ENCODE measurements at regions not wholly inside any gene's neighbourhood (a gene's known extent, or its start where the extent isn't known, plus 50 kb on each side); places are given as distances from the start of the nearest gene placed in this dataset.

GRCh38 chr2:145076085-145076484, 556.2 kb upstream of the ZEB2 start:
- DNase-seq = no peak

DNA sequence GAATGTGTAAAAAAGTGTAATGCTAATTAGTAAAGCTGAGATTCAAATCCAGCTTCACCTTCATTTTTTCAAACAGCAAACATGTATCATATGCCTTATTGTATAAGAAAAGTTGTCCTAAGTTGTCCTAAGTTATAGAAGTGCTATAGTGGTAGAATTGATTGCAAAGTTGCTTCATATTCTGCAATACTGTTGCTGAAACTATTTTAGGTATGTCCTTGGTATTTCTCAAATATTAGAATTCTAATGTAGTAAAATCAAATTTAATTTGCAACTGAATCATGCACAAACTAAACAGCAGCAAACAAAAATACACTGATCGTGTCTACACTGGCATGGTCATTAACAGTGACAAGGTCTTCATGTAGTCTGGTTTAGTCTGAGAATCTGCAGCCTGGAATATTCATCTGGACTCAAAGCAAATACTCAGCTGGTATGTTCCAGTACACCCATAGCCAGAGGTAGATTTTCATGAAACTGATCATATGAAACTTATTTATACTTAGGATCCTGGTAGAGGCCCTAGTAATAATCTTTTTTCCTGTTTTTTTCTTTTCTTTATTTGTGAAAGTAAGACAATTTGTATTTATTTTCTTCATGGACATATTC, 555.6 kb upstream of the ZEB2 start:
- no peak for DNase-seq

DNA sequence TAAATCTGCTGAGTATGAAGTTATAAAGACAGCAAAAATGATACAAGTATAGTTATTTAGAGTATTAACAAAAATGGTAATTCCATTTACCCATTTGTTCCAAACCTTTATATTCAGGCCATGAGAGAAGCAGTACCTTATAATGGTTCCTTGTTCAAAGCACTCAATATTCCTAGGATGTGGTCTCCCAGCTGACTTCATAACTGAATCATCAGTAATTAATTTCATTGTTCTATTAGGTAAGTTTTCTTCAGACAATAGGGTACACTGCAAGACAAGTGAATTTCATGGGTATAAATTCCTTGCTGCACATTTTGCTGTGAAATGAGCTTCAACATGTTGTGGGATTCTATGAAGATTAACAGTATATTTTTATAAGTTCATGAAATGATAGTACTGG, 550.8 kb upstream of the ZEB2 start:
- no peak for DNase-seq

GRCh38 chr2:145068509-145068908, 548.6 kb upstream of the ZEB2 start:
- DNase-seq = no peak

GRCh38 chr2:145067549-145068030, 547.7 kb upstream of the ZEB2 start:
- DNase-seq = no peak

GRCh38 chr2:145066856-145067548, 547.1 kb upstream of the ZEB2 start:
- no peak for DNase-seq

DNA sequence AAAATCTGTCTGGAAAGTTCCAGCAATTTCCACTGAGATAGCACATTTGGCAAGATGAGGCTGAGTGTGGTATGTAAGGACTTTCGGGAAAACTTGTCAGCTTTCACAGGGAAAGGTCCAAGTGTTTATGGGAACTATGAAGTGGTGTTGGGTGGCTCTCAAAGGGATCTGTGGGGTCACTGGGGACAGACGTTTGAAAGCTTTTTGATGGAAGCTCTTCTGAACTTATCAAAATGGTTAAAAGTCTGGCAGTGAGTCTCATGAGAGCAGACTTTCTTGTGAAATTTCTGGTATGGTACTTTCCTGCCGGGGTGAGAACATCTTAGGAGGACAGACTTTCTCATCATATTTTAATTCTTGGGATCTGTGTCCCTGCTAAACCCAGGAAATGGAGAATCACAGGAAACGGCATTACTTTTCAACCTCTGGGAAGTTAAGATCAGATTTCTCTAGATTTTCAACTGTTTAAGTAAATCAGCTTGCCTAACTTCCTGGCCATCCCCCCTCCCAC, 546.3 kb upstream of the ZEB2 start:
- no peak for DNase-seq

- DNase-seq = no peak
Measured at GRCh38 chr2:145065342-145065741, 545.4 kb upstream of the ZEB2 start.

DNA sequence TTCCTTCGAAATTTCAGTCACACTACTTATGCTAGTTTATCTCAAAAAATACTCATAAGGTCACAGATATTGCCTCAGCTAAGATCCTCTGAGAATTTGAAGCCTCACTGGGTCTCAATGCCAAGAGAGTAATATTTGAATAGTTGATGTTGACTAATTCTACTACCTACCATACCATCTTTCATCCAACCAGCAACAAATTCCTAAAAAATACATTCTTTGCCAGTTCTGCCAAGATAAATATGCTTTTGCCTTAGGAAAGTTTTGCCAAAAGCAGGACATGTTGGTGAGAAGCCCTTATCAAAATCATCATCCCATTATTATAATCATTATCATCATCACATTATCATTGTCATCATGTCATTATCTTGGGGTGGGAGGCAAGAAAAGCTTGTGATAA, 544.6 kb upstream of the ZEB2 start:
- no peak for DNase-seq

- DNase-seq = no peak
Measured at GRCh38 chr2:145060876-145061275, 541.0 kb upstream of the ZEB2 start.

GRCh38 chr2:145059914-145060313, 540.0 kb upstream of the ZEB2 start:
- no peak for DNase-seq

DNA sequence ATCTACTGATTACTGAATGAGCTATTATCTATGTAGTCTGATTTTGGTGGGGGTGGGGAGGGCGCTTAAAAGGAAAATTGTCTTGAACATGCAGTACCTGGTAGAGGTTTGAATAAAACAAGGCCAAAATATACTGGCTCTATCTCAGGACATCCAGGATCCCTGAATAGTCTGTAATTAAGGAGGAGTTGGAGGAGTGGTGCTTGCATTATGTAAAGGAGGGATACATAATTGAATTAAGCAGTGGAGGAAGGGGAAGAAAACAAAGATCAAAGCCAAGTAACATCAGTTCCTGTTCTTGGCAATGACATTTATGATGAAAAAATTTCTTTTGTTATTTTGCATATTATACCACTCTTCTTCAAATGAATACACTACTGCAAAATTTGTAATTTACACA, 539.4 kb upstream of the ZEB2 start:
- no peak for DNase-seq

DNA sequence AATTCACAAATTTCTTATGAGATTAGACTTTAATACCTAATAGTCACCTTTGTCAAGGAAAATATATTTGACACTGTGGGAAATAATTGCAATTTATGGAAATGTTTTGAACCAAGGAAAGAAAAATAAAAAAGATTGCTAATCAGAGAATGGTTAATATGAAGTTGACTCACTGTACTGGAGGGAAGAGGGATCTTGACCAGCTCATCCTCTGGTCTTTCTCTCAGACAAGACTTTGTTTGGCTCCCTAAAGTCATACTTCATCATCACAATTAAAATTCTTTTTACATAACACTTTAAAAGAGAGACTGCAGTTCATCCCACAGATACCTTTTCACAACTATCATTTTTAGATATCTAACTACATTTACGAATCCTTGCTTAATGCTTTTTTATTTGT, 538.5 kb upstream of the ZEB2 start:
- no peak for DNase-seq

DNA sequence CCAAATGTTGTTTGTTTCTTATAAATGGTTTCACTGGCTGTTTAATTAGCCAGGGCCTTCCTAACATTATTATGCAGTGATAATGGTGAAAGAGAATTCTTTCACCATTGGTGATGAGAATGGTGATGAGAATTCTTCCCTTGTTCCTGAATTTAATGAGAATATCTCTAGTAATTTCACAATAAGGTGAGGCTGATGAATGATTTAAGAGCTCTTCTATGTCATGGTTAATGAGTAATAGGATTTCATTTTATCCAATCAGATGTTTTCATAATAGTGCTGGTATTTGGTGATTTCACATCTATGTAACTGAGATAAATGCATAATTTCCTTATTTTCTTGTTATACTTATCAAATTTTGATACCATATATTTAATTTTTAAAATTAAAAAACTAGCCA, 535.7 kb upstream of the ZEB2 start:
- no peak for DNase-seq

- no peak for DNase-seq
Measured at GRCh38 chr2:145050134-145050533, 530.2 kb upstream of the ZEB2 start.

GRCh38 chr2:145049475-145049874, 529.6 kb upstream of the ZEB2 start:
- DNase-seq = no peak

GRCh38 chr2:145047554-145047953, 527.6 kb upstream of the ZEB2 start:
- DNase-seq = no peak

DNA sequence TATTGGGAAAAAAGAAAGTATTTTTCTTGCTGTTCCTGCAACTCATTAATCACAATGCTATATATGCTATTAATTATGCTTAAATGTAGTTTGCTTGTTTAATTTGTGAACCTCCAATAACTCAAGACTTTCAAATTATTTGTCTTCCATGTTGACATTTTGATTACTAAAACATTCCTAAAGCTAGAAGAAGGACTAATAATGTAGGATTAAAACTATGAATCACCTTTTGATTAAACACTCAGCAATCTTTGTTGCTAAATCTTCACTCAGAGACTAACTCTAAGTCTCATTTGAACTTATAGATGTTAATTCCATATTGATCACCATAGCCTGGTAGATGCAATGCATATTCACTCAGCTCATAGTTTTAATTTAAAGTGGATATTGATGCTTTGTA, 524.6 kb upstream of the ZEB2 start:
- DNase-seq = no peak

DNA sequence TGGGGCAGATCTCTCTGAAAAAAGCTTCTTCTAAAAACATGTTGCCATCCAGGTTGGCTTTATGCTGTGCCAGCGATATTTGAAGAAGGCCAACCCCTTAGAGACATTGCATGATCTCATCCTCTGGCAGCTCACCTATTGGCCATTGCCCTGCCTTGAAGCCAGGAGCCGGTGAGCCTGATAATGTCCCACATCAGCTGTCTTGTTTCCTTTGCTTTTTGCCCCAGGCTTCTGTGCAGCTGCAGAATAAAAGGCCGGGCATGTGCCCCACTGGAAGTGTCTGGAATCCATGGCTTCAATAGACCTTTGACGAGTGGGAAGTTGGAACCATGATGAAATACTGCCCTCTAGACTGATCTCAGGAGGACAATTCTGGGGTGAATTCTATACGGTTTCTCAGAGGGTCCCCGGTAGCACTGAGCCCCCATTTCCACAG, 523.5 kb upstream of the ZEB2 start:
- DNase-seq = no peak

DNA sequence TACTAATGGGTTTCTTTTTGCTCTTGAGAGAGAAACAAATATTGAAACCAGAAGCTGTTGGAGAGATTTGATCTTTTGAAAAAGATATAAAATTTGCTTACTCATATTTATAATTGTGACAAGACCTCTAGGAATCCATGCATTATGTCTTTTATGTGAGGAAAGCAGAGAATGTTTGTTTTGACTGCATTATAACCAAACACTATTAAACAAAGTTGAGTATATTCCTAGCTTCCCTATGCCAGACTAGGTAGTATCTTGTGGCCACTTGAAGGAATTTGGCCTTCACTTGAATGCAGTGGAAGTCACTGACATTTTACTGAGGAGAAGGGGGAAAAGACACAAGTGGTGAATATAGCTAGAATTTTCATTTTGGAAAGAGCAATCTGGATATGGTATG, 521.8 kb upstream of the ZEB2 start:
- no peak for DNase-seq

- no peak for DNase-seq
Measured at GRCh38 chr2:145040433-145040832, 520.5 kb upstream of the ZEB2 start.

DNA sequence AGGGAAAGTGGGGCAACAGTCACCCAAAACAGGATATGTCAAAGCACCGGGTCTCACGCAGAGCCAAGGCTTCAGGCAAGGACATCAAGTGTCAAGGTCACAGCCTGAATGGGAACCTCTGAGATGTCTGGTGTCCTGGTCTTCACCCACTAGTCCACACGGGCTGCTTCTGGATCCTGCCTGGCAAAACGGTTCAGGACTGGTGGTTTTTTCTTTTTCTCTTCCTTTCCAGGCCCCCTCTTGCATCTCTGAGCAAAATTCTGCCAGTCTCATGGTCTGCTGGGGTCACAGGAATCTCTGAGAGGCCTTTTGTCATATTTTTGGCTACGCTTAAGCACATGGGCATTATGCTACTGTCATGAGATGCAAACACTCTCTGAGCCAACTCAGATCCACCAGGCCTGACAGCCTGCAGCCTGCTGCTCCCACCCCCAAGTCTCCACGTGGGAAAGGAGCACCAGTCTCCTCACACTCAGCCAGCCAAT, 518.2 kb upstream of the ZEB2 start:
- no peak for DNase-seq

DNA sequence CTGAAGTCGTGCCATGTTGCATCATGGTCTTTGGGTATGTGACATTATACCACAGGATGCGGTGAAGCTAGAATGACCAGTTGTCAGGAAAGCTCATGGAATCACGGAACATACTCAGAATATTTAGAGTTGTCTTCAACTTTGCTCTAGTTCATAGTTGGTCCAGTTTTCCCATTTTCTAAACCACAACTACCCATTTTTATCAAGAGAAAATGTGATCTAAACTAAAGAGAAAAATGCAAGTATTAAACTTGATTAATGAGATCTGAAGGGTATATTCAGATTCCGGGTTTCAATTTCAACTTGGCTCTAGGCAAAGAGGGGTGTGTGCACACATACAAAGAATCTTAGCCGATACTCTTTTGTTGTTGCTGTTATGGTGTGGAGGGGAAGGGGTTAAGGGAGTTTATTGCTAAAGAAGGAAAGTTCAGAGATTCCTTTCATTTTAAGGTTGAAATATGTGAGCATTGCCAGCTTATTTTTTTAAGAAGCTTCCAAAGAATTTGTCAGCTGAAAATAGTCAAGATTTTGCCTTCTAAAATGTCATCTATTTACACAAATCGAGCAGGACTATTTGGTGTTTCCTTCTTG, 516.6 kb upstream of the ZEB2 start:
- no peak for DNase-seq

GRCh38 chr2:145034511-145034910, 514.6 kb upstream of the ZEB2 start:
- no peak for DNase-seq

All from NCI-H82 (cell line).